ENCODE measurements at regions not wholly inside any gene's neighbourhood (a gene's known extent, or its start where the extent isn't known, plus 50 kb on each side); places are given as distances from the start of the nearest gene placed in this dataset.

DNA sequence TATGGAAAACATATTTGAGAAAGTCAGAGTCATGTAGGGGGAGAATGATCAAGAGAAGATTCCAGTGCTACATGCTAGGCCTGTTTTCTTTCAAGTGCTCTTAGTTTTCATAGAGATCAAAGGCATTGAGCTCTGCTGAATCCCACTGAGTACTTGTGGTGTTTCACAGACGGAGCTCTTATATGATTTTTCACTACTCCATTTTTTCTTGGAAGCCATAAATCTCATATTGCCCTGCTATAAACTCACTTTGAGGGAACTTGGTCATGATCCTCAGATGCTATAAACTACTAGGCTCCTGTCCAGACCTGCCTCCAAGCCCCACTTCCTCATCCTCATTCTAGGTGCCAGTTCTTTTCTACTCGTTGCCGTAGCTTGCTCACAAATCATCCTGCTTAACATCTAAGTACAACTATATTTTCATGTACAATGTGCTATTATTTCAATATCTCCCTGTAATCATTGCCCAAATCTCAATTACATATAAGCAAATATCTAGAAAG is 180.8 kb upstream of the CCDC179 start:
- no peak for DNase-seq

DNA sequence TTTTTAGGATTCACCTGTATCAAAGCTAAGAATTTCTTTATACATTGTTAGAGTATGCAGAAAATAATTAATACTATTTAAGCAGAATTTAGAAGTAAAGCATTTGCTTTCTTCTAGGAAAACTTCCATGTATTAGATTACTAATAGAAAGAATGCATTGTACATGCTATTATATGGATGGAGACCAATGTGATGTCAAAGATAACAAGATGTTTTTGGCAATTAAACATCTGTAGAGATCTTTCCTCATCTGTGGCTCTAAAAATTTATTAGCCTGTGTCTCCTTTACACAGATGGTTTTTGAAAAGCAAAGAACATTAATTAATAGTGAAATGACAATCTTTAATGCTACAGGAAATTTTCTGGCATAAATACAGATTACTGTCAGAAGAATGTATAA is 198.4 kb upstream of the CCDC179 start:
- no peak for DNase-seq

DNA sequence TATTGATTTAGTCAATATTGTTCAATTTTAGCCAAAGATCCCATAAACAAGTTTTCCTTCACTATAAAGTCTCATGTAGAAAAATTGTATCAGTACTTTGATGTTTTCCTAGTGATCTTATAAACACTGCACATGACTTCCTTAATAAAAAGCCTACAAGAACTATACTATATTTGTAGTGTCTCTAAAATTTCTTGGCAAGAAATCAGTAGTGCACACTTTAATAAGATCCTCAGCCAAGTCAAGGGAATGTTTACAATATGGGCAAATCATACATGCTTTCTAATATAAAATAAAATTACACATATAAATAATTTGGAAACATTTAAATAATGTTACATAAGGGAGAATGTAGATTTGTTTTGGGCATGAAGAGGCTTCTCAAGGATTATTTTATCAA is 203.0 kb upstream of the CCDC179 start:
- no peak for DNase-seq

DNA sequence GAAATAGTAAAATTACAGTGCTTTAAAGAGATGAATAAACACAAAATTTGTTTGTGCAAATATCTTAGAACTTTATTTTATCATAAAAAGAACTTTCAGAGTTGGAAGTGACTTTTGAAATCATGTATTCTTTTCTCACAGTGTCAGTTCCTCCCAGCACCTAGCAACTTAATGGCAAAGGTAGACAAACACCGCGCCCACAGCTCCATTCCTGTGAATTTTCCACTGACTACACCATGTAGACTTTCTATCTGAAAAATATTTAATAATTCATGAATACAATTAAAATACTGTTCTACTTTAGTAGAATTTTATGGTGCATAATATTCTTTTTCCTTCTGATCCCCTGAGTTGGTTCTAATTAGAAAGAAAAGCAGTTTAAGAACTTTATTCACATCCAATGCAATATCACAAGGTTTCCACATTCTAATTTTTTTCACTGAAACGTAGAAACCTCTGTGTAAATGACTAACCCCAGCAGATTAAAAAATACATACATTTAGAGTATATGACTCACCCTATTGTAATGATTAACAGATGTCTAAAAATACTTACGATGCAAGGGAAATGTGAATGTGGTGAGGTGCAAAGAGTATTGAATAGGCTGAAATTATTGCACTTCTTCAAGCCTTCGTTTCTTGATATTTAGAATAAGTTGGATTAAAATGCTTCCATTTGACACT is 218.2 kb upstream of the CCDC179 start:
- no peak for DNase-seq

DNA sequence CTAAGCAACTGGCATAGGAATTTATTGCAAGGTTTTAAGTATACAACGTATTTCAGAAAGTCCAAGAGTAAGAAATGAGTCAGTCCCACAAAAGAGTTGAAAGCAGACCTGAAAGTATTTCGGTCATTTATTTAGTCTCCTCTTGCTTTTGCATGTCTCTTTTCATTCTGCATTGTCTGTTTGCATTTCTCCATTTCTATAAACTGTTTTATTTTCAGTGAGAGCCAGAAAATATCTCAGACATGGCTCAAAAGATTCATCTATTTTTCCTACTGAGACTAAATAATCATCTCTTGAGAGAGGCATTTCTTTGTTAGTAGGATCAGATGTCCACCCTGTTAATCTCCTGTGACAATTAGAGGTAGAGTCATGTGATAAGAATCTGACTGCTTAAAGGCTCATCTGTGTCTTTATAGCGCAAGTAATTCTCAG is 219.1 kb upstream of the CCDC179 start:
- DNase-seq, result no peak

DNA sequence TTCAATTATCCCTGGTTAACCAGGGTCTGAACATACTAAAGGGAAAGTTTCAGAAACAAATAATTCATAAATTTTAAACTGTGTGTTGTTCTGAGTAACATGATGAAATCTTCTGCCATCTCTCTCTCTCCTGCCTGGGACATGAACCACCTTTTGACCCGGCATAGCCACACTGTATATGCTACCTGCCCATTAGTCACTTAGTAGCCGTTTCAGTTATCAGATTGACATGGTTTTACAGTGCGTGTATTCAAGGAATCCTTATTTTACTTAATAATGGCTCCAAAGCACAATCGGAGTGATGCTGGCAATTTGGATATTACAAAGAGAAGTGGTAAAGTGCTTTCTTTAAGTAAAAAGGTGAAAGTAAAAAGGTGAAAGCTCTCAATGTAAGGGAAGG is 227.1 kb upstream of the CCDC179 start:
- DNase-seq, result no peak

DNA sequence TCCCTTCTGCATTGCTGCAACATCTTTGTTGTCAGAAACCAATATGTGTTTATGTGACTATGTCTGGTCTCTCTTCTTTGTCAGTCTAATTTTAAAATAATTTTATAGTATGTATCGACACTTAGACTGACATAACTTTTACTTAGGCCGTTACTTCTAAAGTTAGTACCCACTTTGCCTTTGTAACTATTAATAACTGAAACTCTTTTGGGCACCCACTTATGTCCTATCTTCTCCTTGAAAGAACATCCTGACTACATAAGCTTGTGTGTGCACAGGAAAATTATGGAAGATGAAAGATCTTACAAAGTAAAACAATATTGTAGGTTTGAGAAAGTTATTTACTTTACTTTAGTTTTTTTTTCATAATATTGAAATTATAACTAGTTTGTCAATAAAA is 230.4 kb upstream of the CCDC179 start:
- no peak for DNase-seq

DNA sequence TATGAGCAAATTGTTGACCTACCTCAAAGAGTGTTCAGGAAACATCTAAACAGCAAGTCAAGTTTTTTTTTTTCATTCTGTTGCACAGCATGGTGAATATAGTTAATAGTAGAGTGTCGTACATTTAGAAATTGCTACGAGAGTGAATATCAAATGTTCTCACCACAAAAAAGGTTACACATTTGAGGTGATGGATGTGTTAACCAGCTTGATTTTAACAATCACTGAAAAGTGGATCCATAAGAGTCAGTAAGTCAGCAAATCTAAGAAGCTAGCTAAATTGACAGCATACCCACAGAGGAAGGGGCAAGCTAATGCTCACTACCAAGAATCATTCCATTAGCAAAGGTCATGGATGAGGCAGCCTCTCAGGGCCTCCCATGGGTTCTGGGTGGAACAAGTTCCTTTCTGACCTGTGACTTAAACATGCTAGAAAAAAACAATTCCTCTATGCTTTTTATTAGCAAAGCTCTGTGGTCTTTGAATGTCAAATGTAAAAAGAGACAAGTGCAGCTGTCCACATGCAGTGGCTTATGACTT is 235.4 kb upstream of the CCDC179 start:
- DNase-seq, result no peak

DNA sequence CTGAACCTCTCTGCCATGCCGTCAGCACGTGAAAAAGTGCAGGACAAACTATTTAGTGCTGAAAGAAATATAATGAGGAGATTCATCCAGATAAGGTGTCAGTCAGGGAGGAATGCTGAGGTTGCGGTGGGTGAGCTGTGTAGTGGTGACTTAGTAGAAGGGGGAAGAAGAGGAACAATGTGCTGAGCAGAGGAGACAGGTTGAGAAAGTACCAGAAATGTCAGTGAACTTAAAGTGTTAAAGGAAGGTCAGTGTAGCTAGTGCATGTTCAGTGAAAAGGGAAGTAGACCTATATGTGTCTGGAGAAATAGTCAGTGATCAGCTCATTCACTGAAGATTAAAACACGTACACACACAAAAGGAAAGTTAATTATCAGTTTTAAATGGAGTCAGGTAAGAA is 237.6 kb upstream of the CCDC179 start:
- DNase-seq, result no peak

DNA sequence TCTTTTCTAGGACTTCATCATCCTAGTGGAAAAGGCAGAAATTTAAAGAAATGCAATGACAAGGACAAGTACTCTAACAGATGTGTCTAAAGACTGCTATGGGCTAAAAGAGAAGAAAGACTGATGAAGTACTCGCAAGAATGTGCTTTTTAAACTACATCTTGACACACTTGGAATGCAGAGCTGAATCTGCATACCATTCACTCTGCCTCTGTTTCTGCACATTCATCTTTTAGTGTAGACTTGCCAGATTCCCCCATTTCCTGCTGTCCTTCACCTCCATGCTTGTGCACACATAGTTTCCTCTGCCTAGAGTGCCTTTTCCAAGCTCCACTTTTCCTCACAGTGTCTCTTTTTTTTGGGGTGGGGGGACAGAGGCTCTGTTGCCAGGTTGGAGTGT is 239.0 kb upstream of the CCDC179 start:
- no peak for DNase-seq

DNA sequence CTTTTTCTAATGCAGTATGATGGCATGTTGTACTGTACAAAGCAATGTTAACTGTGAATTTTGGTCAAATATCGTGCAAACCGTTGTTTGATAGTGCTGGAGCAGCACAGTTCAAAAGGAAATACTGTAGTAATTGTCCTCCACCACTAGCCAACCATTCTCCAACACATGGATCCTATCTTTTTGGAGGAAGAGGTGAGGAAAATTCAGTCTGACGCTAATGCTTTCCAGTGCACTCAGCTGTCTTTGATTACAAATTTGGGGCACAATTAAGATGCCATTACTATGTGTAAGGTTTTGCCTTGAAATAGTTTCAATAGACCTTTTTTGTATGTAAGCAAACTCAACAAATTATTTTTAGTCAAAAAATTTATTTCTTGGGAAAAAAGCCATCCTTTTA is 240.5 kb upstream of the CCDC179 start:
- DNase-seq, result no peak

DNA sequence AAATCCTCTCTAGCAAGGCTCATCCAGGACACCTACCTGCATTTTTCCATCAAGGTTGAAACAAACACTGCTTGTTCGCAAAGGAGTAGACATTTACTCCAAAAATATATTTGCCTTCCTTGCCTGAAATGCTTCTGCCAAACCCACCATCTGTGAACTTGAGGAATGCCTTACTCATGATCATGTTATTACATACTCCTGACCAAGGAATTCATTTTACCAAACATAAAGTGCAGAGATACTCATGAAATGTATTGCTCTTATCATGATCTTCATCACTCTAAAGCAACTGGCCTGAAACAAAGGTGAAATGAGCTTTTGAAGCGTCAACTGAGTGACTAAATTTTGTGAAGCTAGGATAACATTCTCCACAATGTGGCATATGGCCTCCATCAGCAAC is 243.1 kb upstream of the CCDC179 start:
- no peak for DNase-seq

DNA sequence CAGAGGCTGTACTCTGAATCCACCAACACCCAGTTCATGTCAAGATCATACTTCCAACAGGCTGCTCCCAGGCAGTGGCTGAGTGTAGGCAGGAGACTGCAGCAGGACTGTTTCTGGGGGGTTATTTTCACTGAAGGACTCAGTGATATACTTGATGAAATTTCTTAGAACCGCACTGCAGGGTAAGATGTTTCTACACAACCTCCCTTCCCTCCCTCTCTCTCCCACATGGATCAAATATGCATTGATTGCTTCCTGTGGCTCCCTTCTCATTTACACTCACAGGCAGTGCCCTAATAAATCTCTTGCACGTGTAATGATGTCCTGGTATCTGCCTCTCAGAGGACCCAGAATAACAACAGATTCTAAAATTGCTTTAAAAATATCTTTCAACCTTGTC is 251.3 kb upstream of the CCDC179 start:
- no peak for DNase-seq

DNA sequence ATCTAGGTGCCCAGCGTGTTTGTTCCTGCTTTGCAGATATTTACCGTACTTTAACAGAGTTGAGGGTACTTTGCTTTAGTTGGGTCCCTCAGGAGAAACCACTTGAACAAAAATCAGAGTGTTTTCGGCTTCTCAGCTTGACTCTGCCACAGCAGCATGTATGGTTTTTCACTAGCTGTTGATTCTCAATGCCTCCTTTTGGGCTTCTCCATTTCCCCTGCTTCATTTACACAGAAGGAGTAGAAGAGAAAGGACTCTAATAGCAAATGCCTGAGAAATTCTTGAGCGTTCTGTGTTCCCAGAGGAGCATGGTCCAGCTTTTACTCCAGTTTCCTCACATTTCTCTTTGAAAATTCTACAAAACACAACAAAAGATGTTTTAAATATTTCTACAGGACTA is 252.1 kb upstream of the CCDC179 start:
- no peak for DNase-seq

DNA sequence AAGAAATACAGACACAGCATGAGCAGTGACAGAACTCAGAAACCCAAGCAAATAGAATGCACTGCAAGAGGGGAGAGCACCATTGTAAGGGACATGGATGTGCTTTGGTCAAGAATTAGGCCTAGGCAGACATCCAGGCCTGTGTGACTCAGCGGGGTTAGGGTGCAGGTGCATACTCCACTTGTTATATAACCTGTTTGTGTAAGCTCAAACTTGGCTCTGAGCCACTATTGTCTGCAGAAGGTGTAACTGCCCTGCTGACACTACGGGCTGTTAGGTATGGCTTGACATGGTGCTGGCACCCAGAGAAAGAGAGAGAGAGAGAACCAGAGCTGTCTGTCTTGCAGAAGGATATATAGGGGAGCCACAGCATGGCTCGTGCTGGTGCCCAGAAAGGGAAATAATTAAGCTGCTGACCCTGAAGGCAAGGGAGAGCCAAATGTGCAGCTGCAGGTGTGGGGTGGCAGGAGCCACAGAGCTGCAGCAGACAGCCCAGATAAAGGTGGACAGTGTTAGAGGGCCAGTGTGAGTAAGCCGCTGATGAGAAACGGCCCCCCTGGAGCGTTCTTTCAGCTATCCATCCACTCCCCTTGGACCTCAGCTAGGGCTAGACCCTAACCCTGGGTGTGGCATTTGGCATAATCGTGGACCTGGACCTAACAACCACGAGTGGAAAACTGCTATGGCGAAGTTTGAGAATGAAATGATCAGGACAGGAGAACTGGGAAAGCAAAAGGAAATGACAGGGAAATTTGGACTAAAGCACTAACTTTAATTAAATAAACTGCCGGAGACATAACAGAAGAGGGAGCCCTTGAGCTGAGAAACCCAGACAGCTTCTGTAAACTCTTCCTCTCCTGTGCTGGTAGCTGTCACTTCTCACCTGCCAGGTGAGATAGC is 253.0 kb upstream of the CCDC179 start:
- DNase-seq, result peak; percentile 29 to 73

DNA sequence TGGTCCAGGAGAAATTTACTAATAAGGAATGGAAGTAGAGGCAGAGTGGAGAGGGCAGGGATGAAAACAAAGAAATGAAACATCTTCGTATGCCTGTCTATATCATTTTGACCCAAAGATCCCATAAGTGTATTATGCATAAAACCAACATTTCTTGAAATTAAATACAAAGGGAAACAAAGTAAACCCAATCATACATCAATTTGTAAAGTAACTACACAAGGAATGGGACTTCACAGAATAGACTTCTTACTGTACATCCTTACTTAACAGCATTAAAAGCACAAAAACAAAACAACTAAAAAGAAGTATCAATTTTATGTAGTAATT is 253.6 kb upstream of the CCDC179 start:
- no peak for DNase-seq

DNA sequence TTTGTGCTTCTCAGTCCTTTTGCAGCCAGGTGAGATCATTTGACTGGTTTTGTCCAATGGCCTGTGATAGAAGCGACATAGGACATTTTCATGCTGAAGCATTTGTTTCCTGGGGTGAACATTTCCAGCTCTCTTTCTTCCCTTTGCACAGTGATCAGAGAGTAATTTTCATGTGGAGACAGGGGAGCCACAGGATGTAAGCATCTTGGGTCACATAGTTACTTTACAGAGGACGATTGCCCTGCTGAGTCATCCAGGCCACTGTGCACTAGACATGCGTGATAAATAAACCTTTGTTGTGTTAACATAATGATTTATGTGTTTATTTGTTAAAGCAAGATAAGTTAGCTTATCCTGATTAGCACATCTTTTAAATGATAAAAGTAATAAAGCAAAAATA is 263.5 kb upstream of the CCDC179 start:
- DNase-seq, result no peak

DNA sequence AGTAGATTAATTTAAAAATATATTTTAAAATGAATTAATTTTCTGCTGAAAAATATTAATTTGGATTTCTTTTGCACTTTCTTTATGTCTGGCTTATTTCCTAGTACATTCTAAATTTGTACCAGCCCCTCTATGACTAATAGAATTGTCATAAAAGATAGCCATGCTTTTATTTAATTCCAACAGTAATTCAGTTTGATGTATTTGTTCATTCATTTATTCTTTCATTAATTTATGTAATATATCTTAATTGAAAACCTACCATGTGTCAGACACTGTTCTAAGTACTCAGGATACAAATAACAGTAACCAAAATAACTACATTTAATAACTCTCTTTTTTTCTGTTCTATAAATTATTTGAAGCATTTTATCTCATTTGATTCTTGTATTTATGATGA is 264.0 kb upstream of the CCDC179 start:
- DNase-seq, result no peak

DNA sequence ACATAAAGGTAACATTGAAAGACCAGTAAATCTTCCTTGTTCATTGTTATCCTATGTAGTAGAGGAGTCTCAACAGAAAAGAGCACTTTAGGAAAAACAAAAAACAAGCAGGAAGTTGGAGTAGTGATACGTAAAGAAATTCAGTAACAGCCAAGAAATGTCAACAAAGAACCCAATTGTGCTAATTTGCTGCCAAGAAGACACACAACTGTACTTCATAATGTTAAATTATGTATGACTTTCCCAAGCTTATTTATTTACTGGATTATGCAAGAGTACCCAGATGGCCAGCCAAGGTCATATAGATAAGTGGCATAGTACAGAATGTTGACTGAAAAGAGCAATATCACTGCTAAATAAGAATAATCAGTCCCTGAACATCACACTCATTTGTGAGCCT is 264.7 kb upstream of the CCDC179 start:
- no peak for DNase-seq

DNA sequence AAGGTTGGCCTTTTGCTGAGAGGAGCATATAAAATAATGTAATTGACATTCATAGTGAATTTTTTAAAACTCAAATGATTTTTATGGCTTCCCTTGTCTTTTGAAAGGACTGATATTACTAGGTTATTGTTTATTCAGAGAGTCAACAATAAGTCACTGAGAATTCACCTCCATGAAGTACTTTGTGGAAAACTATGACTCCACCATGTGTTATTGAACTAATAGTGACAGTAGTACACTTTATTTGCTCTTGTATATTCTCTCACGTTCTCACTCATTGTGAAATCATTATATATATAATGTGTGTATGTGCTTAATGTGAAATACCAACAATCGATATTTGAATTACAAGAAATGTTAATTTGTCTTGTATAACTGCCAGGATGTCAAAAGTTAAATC is 267.4 kb upstream of the CCDC179 start:
- no peak for DNase-seq

DNA sequence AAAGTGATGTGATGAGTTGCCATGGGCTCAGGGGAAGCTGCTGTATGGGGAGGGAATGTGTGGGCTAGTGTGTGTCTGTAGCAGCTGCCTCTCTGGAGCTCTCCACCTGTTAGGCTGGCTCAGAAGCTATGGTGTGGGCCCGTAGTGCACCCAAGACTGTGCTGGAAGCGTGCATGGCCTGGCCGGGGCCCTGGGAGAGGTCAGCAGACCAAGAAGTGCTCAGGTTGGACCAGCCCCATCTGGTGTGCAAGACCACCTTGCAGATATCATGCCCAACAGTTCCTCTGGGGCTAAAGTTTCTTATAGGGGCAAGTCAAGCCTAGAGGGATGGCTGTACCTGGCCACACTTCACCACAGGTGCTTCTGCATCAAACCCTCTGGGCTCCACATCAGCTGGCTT is 274.4 kb upstream of the CCDC179 start:
- DNase-seq, result no peak

DNA sequence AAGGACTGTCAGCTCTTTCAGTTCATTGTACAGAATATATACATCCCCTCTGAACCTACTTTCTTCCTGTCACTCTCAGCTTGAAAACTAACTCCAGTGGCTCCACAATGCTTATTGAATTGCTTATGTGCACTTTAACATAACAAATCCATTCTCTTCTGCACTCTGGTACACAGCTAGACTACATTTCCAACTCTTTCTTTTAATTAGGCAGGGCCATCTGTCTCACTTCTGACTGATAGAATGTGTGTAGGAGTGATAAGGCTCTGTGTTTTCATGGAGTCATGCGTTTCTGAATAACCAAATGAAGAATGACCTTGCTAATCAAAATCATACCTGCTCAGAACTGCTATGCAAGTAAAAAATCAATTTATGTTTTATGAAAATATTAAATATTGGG is 278.5 kb upstream of the CCDC179 start:
- DNase-seq, result no peak

DNA sequence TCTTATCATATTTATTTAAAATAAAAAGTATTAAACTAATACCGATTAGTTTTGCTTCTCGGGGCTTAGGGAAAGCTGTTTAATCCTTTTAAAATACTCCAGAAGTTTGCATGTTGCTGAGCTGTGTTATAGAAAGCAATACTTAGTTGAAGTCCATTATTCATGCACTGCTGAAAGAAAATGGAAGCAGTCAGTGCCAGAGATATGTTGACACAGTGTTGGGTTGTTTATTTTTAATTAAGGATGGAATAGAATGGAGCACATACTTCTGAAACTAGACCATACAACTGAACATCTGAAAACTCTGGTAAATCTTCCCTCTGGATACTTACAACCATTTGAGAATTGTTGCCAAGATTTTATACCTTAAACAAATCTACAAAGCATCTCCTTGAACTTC is 282.7 kb upstream of the CCDC179 start:
- DNase-seq, result no peak

DNA sequence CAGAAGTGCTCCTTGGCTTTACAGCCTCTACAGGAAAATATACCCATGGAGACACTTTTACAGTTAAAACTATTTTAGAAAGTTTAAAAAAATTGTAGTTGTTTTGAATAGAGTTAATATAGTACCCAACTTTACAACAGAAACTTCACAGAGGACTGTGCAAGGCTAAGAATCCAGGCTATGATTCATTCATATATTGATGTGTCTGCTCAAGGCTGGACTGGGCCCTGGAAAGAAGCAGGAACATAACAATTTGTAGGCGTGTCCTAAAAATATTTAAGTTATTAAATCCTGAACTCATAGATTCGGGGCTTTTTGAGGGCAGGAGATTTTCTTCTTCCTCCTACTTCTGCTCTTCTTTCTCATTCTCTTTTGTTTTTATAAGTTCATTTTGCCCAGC is 291.5 kb upstream of the CCDC179 start:
- no peak for DNase-seq

Measured in NCI-H526 (cell line).